ENCODE measurements at regions not wholly inside any gene's neighbourhood (a gene's known extent, or its start where the extent isn't known, plus 50 kb on each side); places are given as distances from the start of the nearest gene placed in this dataset.
"Not testable (repeated sequence)": the region's sequence is repeated elsewhere in the genome, so short reads cannot be mapped to it uniquely, and the experiment has no call there.

GRCh38 chr21:15453261-15453660 lies 276.5 kb upstream of the USP25 start:
- DNase-seq (ENCODE audit: low read depth): no peak
- no peak for TF ChIP-seq CTCF (conservative IDR thresholded peaks at IDR 0.05; ENCODE audit: low read length)
- H3K4me3 ChIP-seq (ENCODE audit: low read length): no peak overlapping the region

GRCh38 chr21:15453785-15454184 lies 276.0 kb upstream of the USP25 start:
- H3K4me3 ChIP-seq (ENCODE audit: low read length); DNase-seq (ENCODE audit: low read depth): not testable (repeated sequence)

- DNase-seq (ENCODE audit: low read depth); H3K4me3 ChIP-seq (ENCODE audit: low read length): not testable (repeated sequence)
These were observed 274.9 kb upstream of the USP25 start for GRCh38 chr21:15454931-15455330.

- DNase-seq (ENCODE audit: low read depth): no peak
- no peak for TF ChIP-seq CTCF (conservative IDR thresholded peaks at IDR 0.05; ENCODE audit: low read length)
- H3K4me3 ChIP-seq (ENCODE audit: low read length): no peak overlapping the region
These were observed 273.8 kb upstream of the USP25 start for GRCh38 chr21:15455819-15456462.

GRCh38 chr21:15457965-15458364 lies 271.8 kb upstream of the USP25 start:
- TF ChIP-seq CTCF (conservative IDR thresholded peaks at IDR 0.05; ENCODE audit: low read length): no peak
- H3K4me3 ChIP-seq (ENCODE audit: low read length): no peak overlapping the region

GRCh38 chr21:15462092-15462491 lies 267.7 kb upstream of the USP25 start:
- DNase-seq (ENCODE audit: low read depth): no peak
- TF ChIP-seq CTCF (conservative IDR thresholded peaks at IDR 0.05; ENCODE audit: low read length): no peak
- no peak overlapping the region for H3K4me3 ChIP-seq (ENCODE audit: low read length)

More at GRCh38 chr21:15457965-15458364, 271.8 kb upstream of the USP25 start:
- DNase-seq (ENCODE audit: low read depth): no peak

GRCh38 chr21:15466329-15466728 lies 263.5 kb upstream of the USP25 start:
- no peak for DNase-seq (ENCODE audit: low read depth)
- no peak overlapping the region for H3K4me3 ChIP-seq (ENCODE audit: low read length)
- no peak for TF ChIP-seq CTCF (conservative IDR thresholded peaks at IDR 0.05; ENCODE audit: low read length)

GRCh38 chr21:15468368-15468767 lies 261.4 kb upstream of the USP25 start:
- no peak for DNase-seq (ENCODE audit: low read depth)
- no peak for TF ChIP-seq CTCF (conservative IDR thresholded peaks at IDR 0.05; ENCODE audit: low read length)
- H3K4me3 ChIP-seq (ENCODE audit: low read length): no peak overlapping the region
